A673 (cell line): ENCODE measurements at regions not wholly inside any gene's neighbourhood (a gene's known extent, or its start where the extent isn't known, plus 50 kb on each side); places are given as distances from the start of the nearest gene placed in this dataset.

Experiments used
- CTCF ChIP-seq: fragments of 300-800, 200-600 bp; sonication (generic); conservative IDR thresholded peaks from 2 replicates; pipeline ENCODE4 v1.5.1; 2017; ENCODE audit warnings: low read depth, mild to moderate bottlenecking, antibody characterized with exemption, low read length, moderate library complexity, mixed read lengths
- EZH2 ChIP-seq: fragments of 200-600 bp; sonication (generic); IDR thresholded peaks from 2 replicates; pipeline ENCODE4 v1.6.1; 2017; ENCODE audit warnings: borderline replicate concordance, low read depth, mild to moderate bottlenecking, mixed read lengths, antibody characterized with exemption, low read length; ENCODE audit not compliant: poor library complexity, severe bottlenecking

GRCh38 chr10:44017483-44018145, 367.3 kb downstream of the CXCL12 start:
- TF ChIP-seq CTCF = no peak
- TF ChIP-seq EZH2 = no peak
